Stimulated activated CD4-positive, alpha-beta T cell treated with anti-CD3 and anti-CD28 coated beads, Interleukin-1b, Interleukin-23, amount 100 ng/mL, for 1 hour (primary cell): ENCODE measurements at regions not wholly inside any gene's neighbourhood (a gene's known extent, or its start where the extent isn't known, plus 50 kb on each side); places are given as distances from the start of the nearest gene placed in this dataset.
"Not testable (repeated sequence)": the region's sequence is repeated elsewhere in the genome, so short reads cannot be mapped to it uniquely, and the experiment has no call there.

Experiments
- DNase-seq, 2 donors: peaks; one replicate each; pipeline ENCODE4 v3.0.0-alpha.2; 2020; ENCODE audit warnings: low read depth in 2 of 2

DNA sequence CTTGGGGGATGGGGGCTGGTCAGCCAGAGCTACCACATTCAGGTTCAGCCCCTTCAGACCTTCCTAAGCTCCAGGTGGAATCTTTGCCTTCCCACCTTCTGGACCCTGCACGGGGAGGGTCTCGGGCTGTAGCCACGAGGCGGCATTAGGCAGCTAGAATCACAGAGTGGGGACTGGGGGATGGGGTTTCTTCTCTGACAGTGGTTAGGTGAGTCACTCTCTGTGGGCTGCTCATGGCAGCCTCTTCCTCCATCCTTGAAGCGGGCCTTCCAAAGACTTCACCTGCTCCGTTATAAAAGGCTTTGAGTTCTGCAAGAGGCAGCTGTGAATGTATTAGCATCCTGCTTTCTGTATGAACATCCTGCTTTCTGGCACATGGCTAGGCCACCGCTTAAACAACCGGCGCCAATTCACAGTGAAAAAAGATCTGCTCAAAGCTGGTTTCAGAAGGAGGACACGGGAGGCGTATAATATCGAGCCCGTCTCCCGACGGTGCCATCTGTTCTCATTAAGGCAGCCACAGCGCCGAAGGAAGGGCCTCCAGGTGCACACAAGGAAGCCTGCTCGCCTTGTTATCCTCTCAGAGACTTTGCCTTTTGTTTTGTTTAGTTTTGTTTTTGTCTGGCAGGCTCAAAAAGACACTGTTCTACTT lies 74.3 kb upstream of the IGFBP7 start:
- no peak for DNase-seq

DNA sequence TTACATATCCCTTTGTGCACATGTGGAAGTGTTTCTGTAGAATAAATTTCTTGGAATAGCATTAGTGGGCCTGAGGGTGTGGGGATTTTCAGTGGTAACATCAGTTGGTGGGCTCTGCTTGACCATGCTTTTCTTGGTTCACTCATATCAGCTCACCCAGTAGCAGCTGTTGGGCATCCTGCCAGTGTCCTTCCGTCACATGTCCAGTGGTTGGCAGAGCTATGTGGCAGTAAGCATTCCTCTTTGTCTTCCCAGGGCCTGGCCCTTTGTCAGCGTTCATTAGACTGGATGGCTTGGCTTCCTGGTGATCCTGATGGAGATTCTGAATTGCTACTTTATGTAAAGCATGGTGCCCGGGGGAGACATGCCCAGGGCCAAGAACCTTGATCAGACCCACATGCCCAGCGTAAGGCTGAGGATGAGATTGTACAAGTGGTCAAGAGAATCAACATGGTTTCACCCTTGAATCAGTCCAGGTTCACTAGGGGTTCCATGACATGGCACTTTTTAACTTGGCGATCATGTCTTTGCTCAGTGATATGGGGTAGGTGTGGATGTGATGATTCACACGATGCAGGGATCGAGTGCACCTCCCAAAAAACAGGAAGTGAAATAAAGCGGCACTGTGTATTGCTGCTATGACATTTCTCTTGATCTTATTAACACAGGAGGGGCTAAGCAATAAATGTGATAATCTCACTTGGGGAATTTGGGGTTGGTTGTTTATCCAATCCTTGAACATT lies 72.1 kb upstream of the IGFBP7 start:
- DNase-seq = no peak

DNA sequence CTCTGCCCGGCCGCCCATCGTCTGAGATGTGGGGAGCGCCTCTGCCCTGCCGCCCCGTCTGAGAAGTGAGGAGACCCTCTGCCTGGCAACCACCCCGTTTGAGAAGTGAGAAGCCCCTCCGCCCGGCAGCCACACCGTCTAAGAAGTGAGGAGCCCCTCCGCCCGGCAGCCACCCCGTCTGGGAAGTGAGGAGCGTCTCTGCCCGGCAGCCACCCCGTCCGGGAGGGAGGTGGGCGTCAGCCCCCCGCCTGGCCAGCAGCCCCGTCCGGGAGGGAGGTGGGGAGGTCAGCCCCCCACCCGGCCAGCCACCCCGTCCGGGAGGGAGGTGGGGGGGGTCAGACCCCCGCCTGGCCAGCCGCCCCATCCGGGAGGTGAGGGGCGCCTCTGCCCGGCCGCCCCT lies 63.0 kb upstream of the IGFBP7 start:
- DNase-seq = not testable (repeated sequence)

DNA sequence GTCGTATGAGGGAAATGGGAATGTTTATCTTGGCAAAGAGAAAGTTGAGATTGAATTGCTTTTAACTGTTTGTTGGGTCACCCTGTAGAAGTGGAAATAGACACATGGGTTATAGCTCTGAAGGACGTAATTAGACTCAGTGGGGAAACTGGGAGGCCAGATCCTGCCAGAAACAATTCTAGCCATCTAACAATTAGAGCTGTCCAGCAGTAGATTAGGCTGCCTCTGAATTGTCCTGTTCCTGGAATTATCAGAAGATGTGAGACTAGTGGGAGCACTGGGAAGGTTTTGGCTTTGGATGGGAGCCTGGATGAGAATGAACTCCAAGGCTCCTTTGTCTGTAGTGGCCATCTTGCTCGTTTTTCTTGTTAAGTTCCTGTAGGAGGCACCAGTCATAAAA lies 61.9 kb upstream of the IGFBP7 start:
- DNase-seq = no peak

DNA sequence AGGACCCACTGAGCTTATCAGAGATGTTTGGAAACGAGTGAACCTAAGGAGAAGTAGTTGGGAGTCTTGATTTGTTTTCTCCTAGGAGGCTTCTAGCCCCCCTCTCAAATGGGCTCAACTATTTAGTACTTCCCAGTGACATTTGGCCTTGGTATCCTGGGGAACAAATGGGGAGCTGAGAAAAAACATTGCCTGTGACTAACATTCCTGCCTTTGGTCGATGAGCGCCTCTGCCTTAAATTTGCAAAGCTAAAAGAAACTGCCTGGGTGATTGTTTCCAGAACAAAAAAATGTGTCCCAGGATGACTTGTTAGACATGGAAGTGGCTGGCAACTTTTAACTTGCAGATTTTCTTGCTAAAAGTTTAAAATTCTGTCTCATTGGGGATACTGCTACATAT lies 58.8 kb upstream of the IGFBP7 start:
- DNase-seq = no peak

DNA sequence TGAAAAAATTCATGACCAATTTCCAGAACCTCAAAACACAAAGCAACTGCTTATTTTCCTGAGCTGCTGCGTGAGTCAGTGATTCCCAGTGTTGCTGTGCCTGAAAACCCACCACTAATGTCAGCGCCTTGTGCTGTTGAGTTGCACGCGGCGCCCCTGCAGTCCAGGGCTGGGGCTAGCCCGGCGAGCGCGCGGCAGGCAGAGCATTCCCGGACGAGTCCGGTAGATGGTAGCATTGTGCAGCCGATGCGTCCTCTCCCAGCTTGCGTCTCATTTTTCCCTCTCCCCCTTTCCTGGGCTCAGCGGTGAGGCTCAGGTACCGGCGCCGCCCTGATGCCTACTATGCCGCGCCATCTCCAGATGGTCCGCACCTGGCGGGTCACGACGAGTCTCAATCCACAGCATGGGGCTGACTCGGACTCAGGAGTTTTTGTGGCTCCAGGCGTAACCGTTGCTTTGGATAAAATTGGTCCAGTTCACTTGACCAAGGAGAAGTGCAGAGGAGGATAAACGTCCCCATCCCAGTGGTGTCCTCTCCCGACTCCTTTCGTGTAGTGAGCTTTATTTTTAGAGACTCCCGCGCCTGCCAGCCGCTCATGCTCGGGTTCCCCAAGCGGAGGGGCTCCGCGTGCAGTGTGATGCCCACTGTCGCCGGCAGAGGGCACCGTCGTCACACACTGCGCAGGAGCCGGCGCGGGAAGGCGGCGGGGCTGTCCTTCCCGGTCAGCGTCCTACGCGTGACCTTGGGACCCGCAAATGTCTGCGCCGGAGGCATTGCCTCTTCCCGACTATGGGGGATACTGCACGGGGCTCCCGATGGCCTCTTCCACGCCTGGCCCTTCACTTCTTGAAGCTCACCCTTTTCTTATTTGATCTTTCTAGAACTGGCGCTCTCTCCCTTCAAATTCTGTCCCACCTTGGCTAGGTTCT lies 53.6 kb upstream of the IGFBP7 start:
- DNase-seq = peak; percentile 32 to 58

DNA sequence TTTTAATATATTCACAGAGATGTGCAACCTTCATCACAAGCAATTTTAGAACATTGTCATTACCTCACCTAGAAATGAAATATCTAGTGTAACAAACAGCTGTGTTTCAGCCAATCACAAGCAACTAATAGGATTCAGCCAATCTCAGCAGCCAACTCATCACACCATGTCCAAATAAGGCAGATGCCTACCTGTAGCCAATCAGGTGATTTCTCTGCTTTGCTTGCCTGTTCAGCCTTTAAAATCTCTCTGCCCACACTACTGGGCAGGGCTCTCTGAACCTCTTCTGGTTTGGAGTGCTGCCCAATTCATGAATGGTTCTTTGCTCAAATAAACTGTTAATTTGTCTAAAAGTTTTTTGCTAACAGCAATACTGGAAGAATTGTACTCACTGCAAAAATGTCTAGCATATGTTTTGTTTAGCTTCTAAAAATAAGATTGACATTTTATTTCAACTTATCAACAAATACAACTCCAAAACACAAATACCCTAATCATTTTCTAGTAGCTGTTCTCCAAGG lies 52.4 kb upstream of the IGFBP7 start:
- no peak for DNase-seq
